Rectal smooth muscle tissue (tissue), 1 donor: ENCODE measurements at regions not wholly inside any gene's neighbourhood (a gene's known extent, or its start where the extent isn't known, plus 50 kb on each side); places are given as distances from the start of the nearest gene placed in this dataset.
"Not testable (repeated sequence)": the region's sequence is repeated elsewhere in the genome, so short reads cannot be mapped to it uniquely, and the experiment has no call there.

Experiments used
- H3K27ac ChIP-seq: one replicate; pipeline ENCODE4 v1.7.0; 2013; ENCODE audit warnings: low read depth, low read length, inconsistent platforms
- H3K27me3 ChIP-seq: one replicate; pipeline ENCODE4 v1.7.0; 2013; ENCODE audit warnings: low read length; ENCODE audit not compliant: control insufficient read depth, insufficient read depth
- H3K36me3 ChIP-seq: one replicate; pipeline ENCODE4 v1.7.0; 2013; ENCODE audit warnings: low read length; ENCODE audit not compliant: control insufficient read depth, insufficient read depth
- H3K4me1 ChIP-seq: one replicate; pipeline ENCODE4 v1.7.0; 2013; ENCODE audit warnings: low read length; ENCODE audit not compliant: control insufficient read depth, insufficient read depth
- H3K4me3 ChIP-seq: one replicate; pipeline ENCODE4 v1.7.0; 2013; ENCODE audit warnings: low read length
- H3K9ac ChIP-seq: one replicate; pipeline ENCODE4 v1.7.0; 2013; ENCODE audit warnings: low read length

- H3K27ac ChIP-seq = no peak overlapping the region
- no peak overlapping the region for H3K9ac ChIP-seq
- H3K4me1 ChIP-seq = no peaks in the 10 kb centered on the region
- H3K36me3 ChIP-seq = no peaks in the 10 kb centered on the region
- no peak overlapping the region for H3K4me3 ChIP-seq
- H3K27me3 ChIP-seq = no peaks in the 10 kb centered on the region
These were observed 51.1 kb upstream of the ROPN1 start for GRCh38 chr3:124043023-124043422.

GRCh38 chr3:124044956-124045355, 53.0 kb upstream of the ROPN1 start:
- no peaks in the 10 kb centered on the region for H3K27me3 ChIP-seq
- no peak overlapping the region for H3K9ac ChIP-seq
- no peaks in the 10 kb centered on the region for H3K36me3 ChIP-seq
- no peaks in the 10 kb centered on the region for H3K4me1 ChIP-seq
- no peak overlapping the region for H3K4me3 ChIP-seq
- no peak overlapping the region for H3K27ac ChIP-seq

GRCh38 chr3:124048967-124049798, 57.3 kb upstream of the ROPN1 start:
- Histone ChIP-seq H3K36me3 (no peaks in the 10 kb centered on the region), H3K4me3 (no peak overlapping the region), H3K4me1 (no peaks in the 10 kb centered on the region), H3K27me3 (no peaks in the 10 kb centered on the region), H3K27ac (no peak overlapping the region), H3K9ac (no peak overlapping the region)

GRCh38 chr3:124051636-124052035, 59.7 kb upstream of the ROPN1 start:
- no peak overlapping the region for H3K27ac ChIP-seq
- no peak overlapping the region for H3K9ac ChIP-seq
- H3K27me3 ChIP-seq = no peaks in the 10 kb centered on the region
- no peaks in the 10 kb centered on the region for H3K36me3 ChIP-seq
- no peaks in the 10 kb centered on the region for H3K4me1 ChIP-seq
- no peak overlapping the region for H3K4me3 ChIP-seq

- Histone ChIP-seq H3K27me3 (no peaks in the 10 kb centered on the region), H3K9ac (no peak overlapping the region), H3K4me3 (no peak overlapping the region), H3K36me3 (no peaks in the 10 kb centered on the region), H3K27ac (no peak overlapping the region), H3K4me1 (no peaks in the 10 kb centered on the region)
These were observed 61.9 kb upstream of the ROPN1 start for GRCh38 chr3:124053871-124054270.

GRCh38 chr3:124056846-124057245, 64.9 kb upstream of the ROPN1 start:
- H3K27ac ChIP-seq = no peak overlapping the region
- no peak overlapping the region for H3K9ac ChIP-seq
- H3K36me3 ChIP-seq = no peaks in the 10 kb centered on the region
- H3K27me3 ChIP-seq = no peaks in the 10 kb centered on the region
- no peak overlapping the region for H3K4me3 ChIP-seq
- H3K4me1 ChIP-seq = no peaks in the 10 kb centered on the region

- Histone ChIP-seq H3K4me1 (no peaks in the 10 kb centered on the region), H3K36me3 (no peaks in the 10 kb centered on the region), H3K4me3 (no peak overlapping the region), H3K9ac (no peak overlapping the region), H3K27ac (no peak overlapping the region), H3K27me3 (no peaks in the 10 kb centered on the region)
These were observed 65.5 kb upstream of the ROPN1 start for GRCh38 chr3:124057420-124057819.

GRCh38 chr3:124059580-124059979, 67.7 kb upstream of the ROPN1 start:
- H3K4me1 ChIP-seq = no peaks in the 10 kb centered on the region

GRCh38 chr3:124063197-124063909, 71.4 kb upstream of the ROPN1 start:
- H3K9ac ChIP-seq = no peak overlapping the region
- no peak overlapping the region for H3K4me3 ChIP-seq
- H3K27me3 ChIP-seq = no peaks in the 10 kb centered on the region
- no peak overlapping the region for H3K27ac ChIP-seq
- no peaks in the 10 kb centered on the region for H3K4me1 ChIP-seq
- H3K36me3 ChIP-seq = no peaks in the 10 kb centered on the region

More at GRCh38 chr3:124059580-124059979, 67.7 kb upstream of the ROPN1 start:
- no peak overlapping the region for H3K4me3 ChIP-seq
- H3K27ac ChIP-seq = no peak overlapping the region
- H3K27me3 ChIP-seq = no peaks in the 10 kb centered on the region
- H3K9ac ChIP-seq = no peak overlapping the region
- no peaks in the 10 kb centered on the region for H3K36me3 ChIP-seq

- no peak overlapping the region for H3K9ac ChIP-seq
- H3K27ac ChIP-seq = no peak overlapping the region
- no peak overlapping the region for H3K4me3 ChIP-seq
- H3K36me3 ChIP-seq = no peaks in the 10 kb centered on the region
- H3K4me1 ChIP-seq = no peaks in the 10 kb centered on the region
- H3K27me3 ChIP-seq = no peaks in the 10 kb centered on the region
These were observed 72.1 kb upstream of the ROPN1 start for GRCh38 chr3:124064050-124064449.

GRCh38 chr3:124066543-124066942, 74.6 kb upstream of the ROPN1 start:
- not testable (repeated sequence) for H3K36me3 ChIP-seq, H3K9ac ChIP-seq, H3K4me1 ChIP-seq, H3K27ac ChIP-seq, H3K27me3 ChIP-seq, H3K4me3 ChIP-seq

GRCh38 chr3:124069706-124070105, 77.8 kb upstream of the ROPN1 start:
- H3K4me1 ChIP-seq, H3K27ac ChIP-seq: not testable (repeated sequence)

GRCh38 chr3:124075090-124075489, 83.2 kb upstream of the ROPN1 start:
- not testable (repeated sequence) for H3K27ac ChIP-seq, H3K9ac ChIP-seq, H3K36me3 ChIP-seq, H3K27me3 ChIP-seq, H3K4me1 ChIP-seq, H3K4me3 ChIP-seq

More at GRCh38 chr3:124069706-124070105, 77.8 kb upstream of the ROPN1 start:
- H3K9ac ChIP-seq, H3K27me3 ChIP-seq, H3K36me3 ChIP-seq, H3K4me3 ChIP-seq: not testable (repeated sequence)
